SKM-1 (cell line): ENCODE measurements at regions not wholly inside any gene's neighbourhood (a gene's known extent, or its start where the extent isn't known, plus 50 kb on each side); places are given as distances from the start of the nearest gene placed in this dataset.
"Not testable (repeated sequence)": the region's sequence is repeated elsewhere in the genome, so short reads cannot be mapped to it uniquely, and the experiment has no call there.

Experiments used
- DNase-seq: peaks from one replicate; lab custom pipeline; 2025; ENCODE audit not compliant: unreplicated experiment; lab: John Stamatoyannopoulos, UW

DNA sequence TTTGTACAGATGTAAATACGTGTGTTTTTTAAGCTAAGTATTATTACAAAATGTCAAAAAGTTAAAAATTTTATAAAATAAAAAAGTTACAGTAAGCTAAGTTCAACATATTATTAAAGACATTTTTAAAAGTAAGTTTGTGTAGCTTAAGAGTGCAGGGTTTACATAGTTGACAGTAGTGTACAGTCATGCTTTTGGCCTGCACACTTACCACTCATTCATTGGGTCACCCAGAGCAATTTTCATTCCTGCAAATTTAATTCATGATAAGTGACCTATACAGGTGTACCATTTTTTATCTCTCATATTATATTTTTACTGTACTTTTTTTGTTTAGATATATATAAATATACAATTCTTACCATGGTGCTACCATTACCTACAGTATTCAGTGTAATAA lies 769.9 kb upstream of the SLITRK6 start:
- DNase-seq = no peak

DNA sequence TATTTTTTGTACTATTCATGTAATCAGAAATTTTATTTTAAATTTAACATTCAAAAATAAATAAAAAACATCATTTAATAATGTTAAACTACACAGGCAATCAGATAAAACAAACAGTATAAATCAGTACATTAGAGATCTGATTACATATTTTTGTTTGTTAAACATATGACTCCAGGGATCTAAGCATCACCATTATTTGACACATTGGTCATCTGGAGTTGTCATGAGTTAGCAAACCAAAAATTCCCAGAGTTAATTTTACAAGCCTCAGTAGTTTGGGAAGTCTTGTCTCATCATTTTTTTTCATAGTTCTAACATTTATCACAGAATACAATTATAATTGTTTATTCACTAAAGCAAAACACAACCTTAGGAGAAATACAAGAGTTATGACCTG lies 770.8 kb upstream of the SLITRK6 start:
- DNase-seq = no peak

DNA sequence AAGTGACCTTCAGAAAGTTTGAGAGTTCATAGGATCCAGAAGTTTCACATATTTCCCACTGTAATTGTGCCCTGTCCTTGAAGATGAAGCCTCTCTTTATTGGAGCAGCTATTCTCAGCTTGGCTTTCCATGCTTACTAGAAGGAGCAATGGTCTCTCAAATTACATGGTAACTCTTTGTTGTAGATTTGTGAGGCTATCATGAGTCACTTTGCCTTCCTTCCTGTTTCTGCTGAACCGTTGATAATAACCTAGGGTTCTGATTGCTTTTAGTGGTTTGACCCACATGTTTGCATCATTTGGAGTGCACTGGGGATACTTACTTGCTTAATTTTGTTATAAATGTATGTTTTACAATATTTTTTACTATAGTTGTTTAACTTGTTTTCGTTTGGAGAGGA lies 772.9 kb upstream of the SLITRK6 start:
- peak; percentile 57 for DNase-seq

DNA sequence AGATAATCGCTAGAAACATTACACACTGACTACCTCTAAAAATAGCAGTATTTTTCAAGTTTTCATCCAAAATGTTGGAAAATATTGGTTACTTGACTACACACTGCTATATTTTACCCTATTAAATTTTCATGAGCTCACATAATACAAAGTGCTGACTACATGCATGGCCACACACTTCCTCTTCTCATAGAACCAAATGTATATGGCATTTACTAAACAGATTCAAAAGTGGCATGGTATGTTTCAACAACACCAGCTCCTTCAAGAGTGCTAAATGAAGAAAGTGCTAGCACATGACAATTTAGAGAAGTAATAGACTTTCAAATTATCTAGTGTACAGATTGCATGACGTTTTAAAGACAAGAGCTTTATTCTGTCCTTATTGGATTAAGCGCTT lies 780.4 kb upstream of the SLITRK6 start:
- no peak for DNase-seq

DNA sequence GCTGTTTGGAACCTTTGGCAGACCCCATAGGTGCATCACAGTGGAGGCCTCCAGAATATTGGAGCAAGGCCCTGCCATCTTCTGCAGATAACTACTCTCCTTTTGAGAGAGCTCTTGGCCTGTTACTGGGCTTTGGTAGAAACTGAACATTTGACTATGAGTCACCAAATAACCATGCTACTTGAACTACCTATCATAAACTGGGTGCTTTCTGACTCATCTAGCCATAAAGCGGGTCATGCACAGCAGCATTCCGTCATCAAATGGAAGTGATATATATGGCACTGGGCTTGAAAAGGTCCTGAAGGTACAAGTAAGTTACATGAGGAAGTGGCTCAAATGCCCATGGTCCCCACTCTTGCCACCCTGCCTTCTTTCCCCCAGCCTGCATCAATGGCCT lies 782.5 kb upstream of the SLITRK6 start:
- DNase-seq = no peak

DNA sequence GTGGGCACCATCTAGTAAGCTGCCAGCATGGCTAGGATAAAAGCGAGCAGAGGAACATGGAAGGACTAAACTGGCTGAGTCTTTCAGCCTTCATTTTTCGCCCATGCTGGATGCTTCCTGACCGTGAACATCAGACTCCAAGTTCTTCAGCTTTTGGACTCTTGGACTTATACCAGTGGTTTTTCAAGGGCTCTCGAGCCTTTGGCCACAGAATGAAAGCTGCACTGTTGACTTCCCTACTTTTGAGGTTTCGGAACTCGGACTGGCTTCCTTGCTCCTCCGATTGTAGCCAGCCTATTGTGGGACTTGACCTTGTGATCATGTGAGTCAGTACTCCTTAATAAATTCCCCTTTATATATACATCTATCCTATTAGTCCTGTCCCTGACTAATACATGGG lies 785.1 kb upstream of the SLITRK6 start:
- DNase-seq = no peak

DNA sequence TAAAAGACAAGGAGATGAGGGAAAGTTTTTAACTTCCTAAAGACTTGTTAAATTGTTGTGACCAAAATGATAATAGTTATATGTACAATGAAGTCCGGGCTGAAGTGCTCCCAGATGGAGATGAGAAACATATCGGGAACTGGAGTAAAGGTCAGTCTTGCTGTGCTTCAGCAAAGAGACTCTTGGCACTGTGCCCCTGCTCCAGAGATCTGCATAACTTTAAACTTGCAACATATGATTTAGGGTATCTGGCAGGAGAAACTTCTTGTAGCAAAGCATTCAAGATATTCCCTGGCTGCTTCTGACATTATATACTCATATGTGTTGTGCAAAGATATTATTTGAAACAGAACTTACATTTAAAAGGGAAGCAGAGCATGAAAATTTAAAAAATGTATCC lies 786.6 kb upstream of the SLITRK6 start:
- DNase-seq = no peak

DNA sequence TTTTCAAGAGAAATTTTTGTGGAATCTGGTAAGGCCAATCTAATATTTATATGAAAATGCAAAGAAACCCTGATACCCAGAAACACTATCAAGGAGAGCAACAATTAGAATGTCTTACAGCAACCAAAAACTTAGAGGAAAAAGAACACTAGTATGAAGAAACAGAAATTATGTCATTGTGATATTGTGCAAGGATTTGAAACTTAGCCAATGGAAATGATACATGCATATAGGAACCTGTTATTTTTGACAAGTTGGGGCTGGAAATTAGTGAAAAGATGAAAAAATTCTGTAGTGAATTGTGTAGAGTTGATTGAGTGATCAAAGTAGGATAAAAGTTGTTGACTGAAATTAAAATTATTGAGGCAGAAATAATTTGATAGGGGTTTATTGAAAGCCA lies 792.6 kb upstream of the SLITRK6 start:
- DNase-seq = no peak

DNA sequence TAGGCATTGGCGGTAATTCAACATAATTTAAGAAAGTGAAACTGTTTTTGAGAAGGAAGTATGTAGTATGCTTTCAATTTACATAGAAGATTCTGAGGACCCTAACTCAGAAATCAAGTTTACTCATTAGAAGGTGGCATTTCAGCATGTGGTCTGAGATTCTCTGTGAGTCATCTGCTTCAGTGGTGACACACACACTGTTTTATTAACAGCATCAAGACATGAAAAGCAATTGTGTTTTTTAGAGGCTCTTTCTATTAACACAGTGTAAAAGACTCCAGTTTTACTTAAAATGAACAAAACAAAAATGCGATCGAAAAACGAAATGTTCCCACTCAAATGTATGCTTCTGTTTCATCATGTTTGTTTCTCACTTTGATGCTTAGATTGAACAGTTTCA lies 802.1 kb upstream of the SLITRK6 start:
- DNase-seq = no peak

DNA sequence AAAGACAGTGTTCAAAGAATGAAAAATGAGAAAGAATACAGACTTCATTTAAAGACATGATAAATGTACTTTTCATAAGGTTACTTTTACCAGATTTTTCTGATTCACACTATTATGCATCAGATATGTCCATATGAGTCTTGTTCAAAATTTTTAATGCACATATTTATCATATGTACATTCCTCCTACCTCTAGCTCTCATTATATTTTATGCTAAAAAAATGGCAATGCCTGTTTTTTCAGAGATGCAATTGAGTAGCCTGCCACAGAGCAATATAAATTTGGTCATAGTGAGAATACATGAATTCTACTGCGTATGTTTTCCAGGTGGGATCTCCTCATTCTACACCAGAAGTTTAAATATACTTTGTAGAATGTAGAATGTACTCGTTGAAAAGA lies 807.0 kb upstream of the SLITRK6 start:
- no peak for DNase-seq

DNA sequence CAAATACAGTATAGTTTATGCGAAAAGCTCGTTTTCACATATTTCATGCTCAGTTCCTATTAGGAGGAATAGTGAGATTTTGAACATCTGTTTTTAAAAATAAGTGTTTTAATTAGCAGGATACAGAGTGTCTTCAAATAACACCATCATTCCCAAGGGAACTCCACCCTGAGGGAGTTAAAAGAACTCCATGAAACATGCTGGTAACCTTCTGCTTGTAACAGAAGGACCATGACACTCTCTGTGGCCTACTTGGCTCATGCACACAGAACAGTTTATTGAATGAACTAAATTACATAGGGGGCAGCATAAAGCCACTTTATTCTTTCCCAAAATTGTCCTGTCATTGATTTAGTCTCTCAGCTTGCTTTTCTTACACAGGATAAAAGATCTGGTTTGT lies 809.5 kb upstream of the SLITRK6 start:
- DNase-seq = no peak

DNA sequence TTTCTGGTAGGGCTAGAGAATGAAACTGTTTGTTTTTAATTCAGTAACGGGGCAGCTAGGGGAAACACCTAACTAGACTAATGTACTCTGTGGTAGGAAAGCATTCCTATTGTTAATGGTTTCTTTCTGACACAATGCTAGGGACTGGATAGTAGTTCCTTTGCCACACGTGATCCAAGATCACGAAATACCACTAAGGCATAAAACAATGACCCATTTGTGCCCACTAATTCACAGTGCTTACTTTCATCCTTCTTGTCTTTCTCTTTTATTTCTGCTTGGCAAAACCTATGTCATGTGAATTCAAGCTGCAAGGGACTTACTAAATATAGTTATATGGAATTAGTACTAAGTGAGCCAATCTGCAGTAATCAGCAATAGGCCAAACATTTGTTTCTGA lies 834.1 kb upstream of the SLITRK6 start:
- no peak for DNase-seq

DNA sequence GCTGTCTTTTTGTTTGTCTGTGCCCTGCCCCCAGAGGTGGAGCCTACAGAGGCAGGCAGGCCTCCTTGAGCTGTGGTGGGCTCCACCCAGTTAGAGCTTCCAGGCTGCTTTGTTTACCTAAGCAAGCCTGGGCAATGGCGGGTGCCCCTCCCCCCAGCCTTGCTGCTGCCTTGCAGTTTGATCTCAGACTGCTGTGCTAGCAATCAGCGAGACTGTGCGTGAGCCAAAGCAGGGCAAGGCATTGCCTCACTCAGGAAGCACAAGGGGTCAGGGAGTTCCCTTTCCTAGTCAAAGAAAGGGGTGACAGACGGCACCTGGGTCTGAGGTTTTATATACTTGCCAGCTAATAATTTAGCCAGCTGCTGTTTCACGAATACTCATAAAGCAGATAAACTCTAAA lies 852.0 kb upstream of the SLITRK6 start:
- not testable (repeated sequence) for DNase-seq

DNA sequence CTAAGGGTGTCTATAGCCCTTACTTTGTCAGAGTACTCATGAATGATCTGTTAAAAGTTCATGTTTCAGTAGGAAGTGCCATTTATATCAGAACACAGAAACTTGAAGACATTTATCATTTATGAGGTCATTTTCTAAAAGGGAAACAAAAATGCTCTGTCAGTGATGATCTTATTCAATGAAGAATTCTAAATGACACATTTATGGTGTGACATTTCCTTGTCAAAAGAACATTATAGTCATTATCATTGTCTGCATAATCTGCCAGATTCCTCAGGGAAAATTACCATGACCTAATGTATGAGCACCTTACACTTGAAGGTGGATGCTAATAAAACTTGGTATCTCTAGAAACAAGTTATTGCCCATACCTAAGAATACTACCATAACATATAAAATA lies 853.8 kb upstream of the SLITRK6 start:
- DNase-seq = no peak

DNA sequence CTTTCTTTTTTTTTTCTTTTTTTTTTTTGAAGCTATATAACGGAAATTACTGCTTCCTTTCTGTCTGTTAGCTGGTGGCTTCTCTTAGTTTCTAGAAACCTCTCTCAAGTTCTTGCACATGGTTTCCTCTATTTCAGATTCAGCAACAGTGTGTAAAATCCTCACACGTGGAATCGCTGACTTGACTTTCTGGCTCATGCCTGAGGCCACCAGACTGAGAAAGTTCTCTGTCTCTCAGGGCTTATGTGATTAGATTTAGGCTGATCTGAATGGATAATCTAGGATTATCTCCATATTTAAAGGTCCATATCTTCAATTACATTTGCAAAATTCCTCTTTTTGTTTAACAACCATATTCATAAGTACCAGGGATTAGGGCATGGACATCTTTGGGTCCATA lies 856.3 kb upstream of the SLITRK6 start:
- no peak for DNase-seq

DNA sequence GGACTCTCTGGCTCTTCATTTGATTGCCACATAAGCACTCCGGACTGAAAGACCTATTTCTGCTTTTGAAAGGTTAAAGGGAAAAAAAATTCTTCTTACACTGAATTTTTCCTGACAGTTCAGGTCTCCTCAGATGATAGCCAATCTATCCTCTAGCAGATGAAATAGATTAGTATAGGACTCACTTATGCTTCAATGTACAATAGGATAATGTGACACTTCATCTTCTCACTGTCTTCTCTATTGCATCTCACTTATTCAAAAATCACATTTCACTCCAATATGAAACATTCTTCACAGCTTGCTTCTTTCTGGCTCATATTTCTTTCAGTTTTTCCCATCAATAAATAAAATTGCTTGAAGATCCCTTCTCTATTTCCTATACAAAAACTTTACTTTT lies 860.9 kb upstream of the SLITRK6 start:
- DNase-seq = no peak

DNA sequence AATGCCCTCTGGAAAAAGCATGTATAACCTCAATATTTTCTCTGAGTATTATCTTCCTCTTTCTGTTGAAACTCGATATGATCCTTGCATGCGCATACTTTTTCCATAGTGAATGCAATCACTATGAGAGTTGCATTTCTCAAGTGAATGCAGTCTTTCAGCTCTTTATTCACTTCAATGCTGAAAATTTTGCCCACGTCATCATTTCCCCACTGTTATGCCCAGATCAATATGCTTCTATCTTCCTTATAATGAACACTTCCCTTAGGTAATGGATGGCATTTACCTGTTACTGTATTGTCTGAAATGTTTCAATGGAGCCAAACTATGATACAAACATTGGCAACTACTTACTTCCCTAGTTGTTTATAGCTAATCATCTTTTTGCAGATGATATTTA lies 866.6 kb upstream of the SLITRK6 start:
- DNase-seq = no peak

DNA sequence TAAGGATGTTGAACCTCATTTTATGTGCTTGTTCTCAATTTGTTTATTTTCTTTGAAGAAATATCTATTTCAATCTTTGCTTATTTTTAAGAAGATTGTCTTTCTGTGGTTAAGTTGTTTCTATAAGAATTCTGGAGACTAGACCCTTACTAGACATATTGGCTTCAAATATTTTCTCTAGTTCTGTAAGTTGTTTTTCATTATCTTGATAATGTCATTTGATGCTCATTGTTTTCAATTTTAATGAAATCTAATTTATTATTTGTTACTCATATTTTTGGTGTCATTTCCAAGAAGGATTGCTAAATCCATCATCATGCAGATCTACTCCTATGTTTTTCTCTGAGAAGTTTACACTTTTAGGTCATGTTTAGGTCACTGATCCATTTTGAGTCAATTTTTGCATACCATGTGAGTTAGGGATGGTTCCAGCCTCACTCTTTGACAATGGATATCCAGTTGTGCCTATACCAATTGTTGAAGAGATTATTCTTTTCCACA lies 874.8 kb upstream of the SLITRK6 start:
- DNase-seq = no peak

DNA sequence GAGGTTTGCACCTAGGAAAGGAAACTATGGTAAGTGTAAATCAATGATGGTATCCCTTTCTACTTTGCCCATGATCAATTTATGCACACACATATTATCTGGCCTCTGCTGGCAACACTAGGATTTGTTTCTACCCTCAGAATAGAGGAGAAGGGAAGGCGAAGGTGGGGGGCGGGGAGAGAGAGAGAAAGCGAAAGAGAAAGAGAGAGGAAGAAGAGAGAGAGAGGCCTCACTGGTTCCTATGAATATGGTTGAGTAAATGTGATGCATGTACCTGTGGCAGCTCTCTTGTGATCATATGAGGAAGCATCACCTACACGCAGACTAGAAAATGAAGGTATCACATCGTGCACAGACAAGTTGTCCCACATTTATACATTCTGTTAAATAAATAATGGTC lies 882.0 kb upstream of the SLITRK6 start:
- DNase-seq = no peak

DNA sequence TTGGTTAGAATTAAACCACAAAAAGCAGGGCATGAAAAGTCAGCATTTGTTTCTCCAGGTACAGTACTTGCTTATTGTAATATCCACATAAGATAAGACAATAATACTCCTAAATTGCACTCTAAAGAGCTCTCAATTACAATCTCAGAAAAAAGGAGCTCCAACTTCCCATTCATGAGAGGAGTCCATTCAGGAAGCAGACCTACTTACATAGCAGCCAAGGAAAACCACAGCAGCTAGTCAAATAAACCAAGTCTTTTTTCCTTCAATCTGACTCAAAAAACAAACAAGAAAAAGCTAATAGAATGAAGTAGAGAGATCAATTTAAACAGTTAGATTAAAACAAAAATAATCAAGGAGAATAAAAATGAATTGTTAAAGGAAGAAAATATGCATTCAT lies 885.2 kb upstream of the SLITRK6 start:
- DNase-seq = no peak

DNA sequence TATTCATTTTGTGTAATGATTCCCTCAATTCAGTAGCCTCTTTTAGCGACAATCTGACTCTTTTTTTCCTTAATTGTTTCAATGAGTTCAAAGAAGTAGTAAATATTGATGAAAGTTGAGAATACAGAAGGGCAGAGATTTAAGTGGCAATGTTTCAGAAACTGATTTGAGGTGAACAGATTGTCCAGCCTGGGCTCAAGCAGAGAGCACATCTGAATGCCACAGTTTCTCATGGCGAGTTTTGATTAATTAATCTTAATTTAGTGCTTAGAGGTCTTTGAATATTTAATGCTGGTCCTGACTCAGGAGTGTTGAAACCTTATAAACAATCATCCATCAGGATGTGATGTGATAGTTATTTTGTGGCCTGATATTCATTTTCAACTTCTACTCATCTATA lies 890.7 kb upstream of the SLITRK6 start:
- DNase-seq = no peak

DNA sequence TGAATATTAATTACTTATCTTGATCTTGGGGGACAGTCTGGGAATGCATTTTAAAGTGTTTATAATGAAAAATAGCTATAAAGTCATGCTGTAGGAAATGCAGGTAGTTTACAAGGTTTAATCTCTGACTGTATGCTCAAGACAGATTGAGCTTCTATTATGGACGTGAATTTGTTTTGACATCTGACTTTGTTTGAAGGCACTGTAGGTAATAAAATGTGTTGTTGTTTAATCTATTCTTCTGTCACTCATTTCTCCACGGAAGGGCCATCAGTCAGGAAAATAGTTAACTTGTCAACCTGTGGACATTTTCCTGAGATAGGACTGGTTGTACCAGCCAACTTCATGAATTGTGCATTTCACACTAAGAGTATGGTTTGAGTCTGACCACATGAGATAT lies 893.1 kb upstream of the SLITRK6 start:
- no peak for DNase-seq

DNA sequence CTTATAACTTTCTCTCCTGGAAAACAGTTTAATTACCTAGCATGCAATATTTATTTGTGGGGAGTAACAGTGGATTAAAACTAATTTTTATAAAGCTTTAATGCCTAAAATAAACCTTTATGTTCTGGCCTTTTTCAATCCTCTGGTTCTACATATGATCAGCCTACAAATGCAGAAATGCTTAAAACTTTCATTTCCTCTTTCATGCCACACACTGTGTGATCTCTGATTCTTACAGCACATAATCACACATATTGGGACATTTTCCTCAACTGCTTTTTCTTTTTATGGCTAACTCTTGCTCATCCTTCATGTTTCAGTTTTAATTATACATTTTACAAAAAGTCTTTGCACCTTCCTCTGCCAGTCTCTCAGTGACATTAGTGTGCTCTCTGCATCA lies 910.8 kb upstream of the SLITRK6 start:
- DNase-seq = no peak

DNA sequence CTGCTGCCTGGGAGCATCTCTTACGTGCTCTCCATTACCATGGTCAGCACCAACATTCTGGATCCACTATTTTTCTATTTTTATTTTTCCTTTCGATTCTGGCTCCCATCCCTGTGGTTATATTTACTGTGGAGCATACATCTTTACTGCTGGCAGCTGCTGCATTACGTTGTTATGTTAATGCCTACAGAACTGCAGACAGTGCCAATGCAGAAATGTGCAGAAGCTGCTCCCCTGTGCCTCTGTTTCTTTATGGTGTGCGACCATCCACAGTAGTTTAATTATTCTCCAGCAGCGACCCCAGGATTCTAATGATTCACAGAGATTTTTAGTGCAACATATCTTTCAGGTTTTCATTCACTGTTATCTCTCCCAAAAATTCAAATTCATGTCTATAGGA lies 911.7 kb upstream of the SLITRK6 start:
- DNase-seq = no peak
